GM12873 (cell line): ENCODE measurements at regions not wholly inside any gene's neighbourhood (a gene's known extent, or its start where the extent isn't known, plus 50 kb on each side); places are given as distances from the start of the nearest gene placed in this dataset.

Source experiments
- CTCF ChIP-seq: IDR thresholded peaks from 2 replicates; pipeline ENCODE4 v1.5.1; 2012; ENCODE audit warnings: low read depth, mild to moderate bottlenecking, moderate library complexity, low read length, control low read depth; ENCODE audit not compliant: insufficient read depth; ENCODE audit errors: missing control alignments

DNA sequence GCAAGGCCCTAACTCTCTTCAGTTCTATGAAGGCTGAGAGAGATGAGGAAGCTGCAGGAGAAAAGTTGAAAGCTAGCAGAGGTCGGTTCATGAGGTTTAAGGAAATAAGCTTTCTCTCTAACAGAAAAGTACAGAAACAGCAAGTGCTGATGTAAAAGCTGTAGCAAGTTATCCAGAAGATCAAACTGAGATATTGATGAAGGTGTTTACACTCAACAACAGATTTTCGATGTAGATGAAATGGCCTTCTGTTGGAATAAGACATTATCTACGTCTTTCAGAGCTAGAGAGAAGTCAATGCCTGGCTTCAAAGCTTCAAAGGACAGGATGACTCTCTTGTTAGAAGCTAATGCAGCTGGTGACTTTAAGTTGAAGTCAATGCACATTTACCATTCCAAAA lies 87.4 kb downstream of the PDCL3 start:
- no peak for TF ChIP-seq CTCF

DNA sequence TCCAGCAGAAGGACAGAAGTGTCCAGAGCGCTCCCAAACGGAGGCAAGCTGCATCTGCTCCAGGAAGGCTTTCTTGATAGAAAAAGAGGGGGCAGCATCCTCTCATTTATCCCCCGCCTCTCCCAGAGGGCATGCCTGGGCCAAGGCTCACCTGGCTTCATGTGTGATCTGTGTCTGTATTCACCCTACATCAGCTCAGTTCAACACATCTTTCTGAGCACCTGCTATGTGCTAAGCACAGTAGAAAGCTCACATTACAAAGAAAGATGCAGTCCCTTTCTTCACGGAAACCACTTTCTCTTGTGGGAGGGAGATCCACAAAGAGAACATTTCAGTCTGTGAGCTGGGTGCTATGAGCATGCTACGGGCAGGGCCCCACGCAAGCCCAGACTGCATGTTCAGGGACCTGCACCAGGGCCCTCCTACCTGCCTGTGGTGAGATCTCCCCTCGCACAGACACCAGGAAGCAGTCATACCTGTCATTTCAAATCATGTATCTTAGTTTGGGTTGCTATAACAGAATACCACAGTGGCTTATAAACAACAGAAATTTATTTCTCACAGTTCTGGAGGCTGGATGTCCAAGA lies 90.7 kb downstream of the PDCL3 start:
- TF ChIP-seq CTCF: no peak

- no peak for TF ChIP-seq CTCF
Observed at GRCh38 chr2:100654611-100655010, 91.8 kb downstream of the PDCL3 start.

DNA sequence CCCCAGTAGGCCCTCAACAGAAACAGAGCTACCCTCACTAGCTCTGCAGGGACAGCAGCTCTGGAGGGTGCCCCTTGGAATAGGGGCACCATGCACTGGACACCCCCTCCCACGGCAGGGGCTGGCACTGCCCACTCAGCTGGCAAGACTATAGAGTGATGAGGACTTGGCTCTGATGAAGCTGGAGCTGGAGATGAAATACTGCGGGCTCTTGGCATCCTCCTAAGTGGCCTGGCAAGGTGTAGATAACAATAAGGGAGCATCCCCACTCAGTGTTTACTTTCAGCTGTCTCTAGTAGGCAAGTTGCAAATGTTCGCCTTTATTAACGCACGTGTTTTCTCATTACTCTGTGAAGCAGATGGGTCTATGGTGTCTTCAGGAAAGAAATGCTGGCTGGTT lies 92.7 kb downstream of the PDCL3 start:
- TF ChIP-seq CTCF: no peak

- no peak for TF ChIP-seq CTCF
Observed at GRCh38 chr2:100655936-100656534, 93.2 kb downstream of the PDCL3 start.

DNA sequence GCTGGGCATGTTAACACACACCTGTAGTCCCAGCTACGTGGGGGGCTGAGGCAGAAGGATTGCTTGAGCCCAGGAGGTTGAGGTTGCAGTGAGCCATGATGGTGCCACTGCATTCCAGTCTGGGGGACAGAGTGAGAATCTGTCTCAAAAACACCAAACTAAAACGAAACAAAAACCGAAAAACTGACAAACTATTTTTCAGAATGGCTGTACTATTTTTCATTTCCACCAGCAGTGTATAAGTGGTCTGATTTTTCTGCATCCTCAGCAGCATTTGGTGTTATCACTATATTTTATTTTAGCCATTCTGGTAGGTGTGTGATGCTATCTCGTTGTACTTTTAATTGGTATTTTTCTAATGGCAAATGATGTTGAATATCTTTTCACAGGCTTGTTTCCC lies 95.2 kb downstream of the PDCL3 start:
- TF ChIP-seq CTCF: no peak

GRCh38 chr2:100660851-100661584 lies 98.2 kb downstream of the PDCL3 start:
- no peak for TF ChIP-seq CTCF
